Stimulated activated CD4-positive, alpha-beta T cell treated with anti-CD3 and anti-CD28 coated beads, Interleukin-1b, Interleukin-23, amount 100 ng/mL, for 4 hours (primary cell): ENCODE measurements at regions not wholly inside any gene's neighbourhood (a gene's known extent, or its start where the extent isn't known, plus 50 kb on each side); places are given as distances from the start of the nearest gene placed in this dataset.
"Not testable (repeated sequence)": the region's sequence is repeated elsewhere in the genome, so short reads cannot be mapped to it uniquely, and the experiment has no call there.

Experiments used
- DNase-seq, 2 donors: peaks; one replicate each; pipeline ENCODE4 v3.0.0-alpha.2; 2020; ENCODE audit warnings: low read depth in 2 of 2

GRCh38 chr5:162621726-162622263 is 554.2 kb downstream of the GABRG2 start:
- not testable (repeated sequence) for DNase-seq

DNA sequence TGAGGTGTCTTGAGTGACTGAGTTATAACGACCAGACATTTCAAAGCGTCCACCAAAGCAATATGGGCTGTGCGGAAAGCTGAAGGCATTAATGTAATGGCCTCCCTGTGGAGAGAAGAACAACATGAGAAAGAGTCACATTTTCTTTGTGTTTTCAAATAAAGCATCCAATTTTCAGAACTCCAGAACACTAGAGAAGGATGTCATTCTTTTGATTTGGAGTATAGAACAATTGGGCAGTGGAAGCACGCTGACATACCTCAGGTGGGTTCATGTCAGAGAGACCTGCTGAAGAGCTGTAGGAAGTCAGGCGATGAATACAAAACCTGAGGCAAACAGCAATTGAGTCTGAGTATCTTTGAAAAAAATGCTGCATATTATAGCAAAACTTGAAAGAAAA is 556.5 kb downstream of the GABRG2 start:
- DNase-seq, result no peak

- no peak for DNase-seq
These were observed 569.9 kb downstream of the GABRG2 start for GRCh38 chr5:162637481-162637880.

DNA sequence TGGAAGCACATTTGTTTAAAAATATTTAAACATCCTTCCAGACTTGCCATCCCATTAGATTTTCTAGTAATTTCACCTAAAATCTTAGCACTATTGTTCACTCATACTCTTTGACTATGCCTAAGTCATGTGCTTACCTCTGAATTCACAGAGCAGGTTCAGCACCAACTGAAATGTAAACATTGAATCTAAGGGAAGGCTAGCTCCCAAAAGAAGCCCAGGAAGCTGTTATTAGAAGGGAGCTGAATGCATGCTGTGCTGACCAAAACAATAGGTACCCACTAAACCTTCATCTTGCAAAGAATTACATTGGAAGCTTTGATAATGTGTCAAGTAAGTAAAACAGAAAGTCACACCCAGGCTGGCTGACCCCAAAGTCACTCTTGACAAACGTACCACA is 571.3 kb downstream of the GABRG2 start:
- DNase-seq, result no peak

- no peak for DNase-seq
These were observed 573.7 kb downstream of the GABRG2 start for GRCh38 chr5:162641142-162641813.

DNA sequence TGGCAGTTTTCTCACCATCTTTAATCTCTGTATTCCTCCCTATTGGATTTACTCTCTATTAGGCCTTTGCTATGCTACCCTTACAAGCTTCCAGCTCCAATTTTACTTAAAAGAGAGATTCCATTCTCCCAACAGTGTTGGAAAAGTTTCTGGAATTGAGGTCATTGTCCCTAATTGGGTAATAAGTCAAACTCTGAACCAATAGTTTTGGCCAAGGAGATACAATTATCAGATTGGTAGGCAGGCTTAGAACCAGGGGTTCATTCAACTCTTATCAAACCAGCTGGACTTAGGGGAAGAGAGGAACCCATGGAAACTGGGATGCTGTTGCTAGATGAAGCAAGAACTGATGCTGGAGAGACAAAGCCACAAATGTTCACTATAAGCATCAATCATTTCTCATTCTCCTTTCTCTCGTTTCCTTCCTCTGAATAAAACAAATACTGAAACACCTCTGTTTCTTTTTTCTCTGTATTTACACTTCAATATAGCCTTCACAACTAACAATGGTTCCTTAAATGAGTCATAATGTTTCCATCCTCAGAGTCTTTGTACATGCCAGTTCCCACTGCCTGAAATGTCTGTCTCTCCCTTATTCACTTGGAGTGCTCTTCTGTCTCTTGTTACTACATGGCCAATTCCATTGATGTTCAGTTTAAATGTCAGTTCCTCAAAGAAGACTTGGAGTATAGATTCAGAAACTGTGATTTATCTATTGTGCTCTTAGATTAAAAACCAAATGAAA is 587.3 kb downstream of the GABRG2 start:
- no peak for DNase-seq

GRCh38 chr5:162657076-162657475 is 589.5 kb downstream of the GABRG2 start:
- DNase-seq, result no peak

DNA sequence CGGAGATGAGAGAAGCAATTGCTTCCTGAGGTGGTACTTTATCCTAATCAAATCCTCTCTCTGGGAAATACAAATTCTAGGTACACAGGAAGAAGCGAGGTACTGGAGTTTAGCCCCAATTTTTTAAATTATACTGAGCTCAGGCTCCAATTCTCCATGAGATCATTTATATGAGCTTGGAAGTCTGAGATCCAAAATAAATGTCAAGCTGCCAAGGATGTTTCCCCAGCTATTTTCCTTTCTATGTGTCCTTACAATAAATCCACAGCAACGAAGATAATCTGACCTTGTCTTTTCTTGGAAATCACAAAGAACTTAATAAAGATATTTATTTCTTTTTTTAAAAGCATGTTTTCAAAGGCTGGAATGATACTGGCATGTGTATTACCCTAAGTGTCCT is 597.3 kb downstream of the GABRG2 start:
- DNase-seq, result no peak

DNA sequence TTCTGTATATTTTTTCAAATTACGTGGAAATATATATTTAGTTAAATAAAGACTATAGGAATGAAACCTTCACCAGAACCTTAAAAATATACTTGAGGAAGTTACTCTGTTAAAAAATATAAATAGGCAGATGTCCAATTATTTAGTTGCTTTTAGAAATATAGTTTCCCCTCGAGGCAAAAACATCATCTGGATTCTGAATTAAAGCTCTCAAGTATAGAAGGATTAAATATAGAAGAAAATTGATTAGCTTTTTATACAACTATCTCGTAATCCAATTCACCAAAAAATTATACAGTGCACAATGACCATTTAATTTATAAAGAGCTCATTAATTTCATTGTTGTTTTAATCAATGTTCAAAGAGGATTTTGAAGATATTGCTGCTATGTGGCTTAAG is 601.4 kb downstream of the GABRG2 start:
- DNase-seq, result no peak

DNA sequence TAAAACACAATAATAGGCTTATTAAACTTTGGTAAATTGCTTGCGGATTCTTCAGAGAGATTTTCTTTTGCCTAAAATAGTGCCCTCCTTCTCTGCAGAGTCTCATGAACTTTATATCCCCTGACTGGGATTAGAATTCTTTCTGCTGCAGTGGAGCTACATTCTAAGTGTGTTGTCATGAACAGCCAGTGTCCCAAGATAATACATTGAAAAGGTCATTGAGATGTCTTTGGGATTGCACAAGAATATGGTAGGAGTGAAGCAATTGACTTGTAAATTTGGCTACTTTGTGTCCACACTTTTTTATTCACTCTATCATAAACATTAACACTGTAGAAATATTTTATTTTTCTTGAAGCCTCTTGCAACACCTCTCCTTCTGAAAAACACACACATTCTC is 604.5 kb downstream of the GABRG2 start:
- no peak for DNase-seq

GRCh38 chr5:162683284-162683683 is 615.7 kb downstream of the GABRG2 start:
- DNase-seq, result no peak

- no peak for DNase-seq
These were observed 616.6 kb downstream of the GABRG2 start for GRCh38 chr5:162684145-162684544.

DNA sequence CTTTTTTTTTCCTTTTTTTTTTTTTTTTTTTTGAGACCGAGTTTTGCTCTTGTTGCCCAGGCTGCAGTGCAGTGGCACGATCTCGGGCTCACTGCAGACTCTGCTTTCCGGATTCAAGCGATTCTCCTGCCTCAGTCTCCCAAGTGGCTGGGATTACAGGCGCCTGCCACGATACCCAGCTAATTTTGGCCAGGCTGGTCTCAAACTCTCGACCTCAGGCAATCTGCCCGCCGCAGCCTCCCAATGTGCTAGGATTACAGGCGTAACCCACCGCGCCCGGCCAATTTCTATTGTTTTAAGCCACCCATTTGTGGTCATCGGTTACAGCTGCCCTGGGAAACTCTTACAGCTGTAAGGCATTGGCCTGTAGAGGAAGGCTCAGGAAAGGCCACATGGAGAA is 617.7 kb downstream of the GABRG2 start:
- DNase-seq, result no peak

GRCh38 chr5:162696272-162696671 is 628.7 kb downstream of the GABRG2 start:
- not testable (repeated sequence) for DNase-seq

GRCh38 chr5:162699361-162699760 is 631.8 kb downstream of the GABRG2 start:
- no peak for DNase-seq

- DNase-seq, result no peak
These were observed 636.3 kb downstream of the GABRG2 start for GRCh38 chr5:162703914-162704313.

DNA sequence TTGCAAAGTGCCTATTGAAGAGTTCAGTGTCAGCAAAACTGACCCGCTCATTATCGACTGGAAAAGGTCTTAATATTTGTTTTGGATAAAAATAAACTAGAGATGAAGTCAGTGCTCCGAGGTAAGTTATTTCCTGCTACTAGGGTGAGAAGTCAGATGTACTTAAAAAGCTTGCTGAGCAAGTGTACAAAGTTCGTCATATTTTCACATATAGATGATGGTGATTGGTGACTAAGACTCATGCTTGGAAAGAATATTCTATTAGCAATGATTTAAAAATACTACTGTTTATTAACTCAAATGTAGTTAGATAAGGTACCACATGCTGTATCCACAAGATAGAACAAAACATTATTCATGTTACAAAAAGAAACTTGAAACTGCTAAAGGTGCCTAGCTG is 643.7 kb downstream of the GABRG2 start:
- no peak for DNase-seq

DNA sequence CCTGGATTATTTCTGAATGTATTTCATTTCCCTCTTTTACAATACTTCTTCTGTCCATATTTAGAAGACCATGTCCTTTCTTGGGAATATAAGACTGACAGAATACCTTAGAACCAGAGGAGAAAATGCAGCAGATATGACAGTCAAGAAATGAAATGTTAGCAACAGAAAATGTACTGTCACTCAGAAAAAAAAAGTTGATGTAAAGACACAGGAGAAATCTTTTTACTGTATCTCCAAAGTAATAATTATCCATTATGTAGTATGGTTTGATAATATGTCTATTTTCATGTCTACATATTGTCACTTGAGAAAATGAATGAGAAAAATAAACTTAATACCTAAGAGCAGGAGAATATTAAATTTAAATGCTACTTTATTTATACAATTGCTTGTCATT is 652.1 kb downstream of the GABRG2 start:
- no peak for DNase-seq

- no peak for DNase-seq
These were observed 653.6 kb downstream of the GABRG2 start for GRCh38 chr5:162721125-162721524.

- no peak for DNase-seq
These were observed 684.8 kb upstream of the CCNG1 start for GRCh38 chr5:162752612-162753011.

- DNase-seq, result no peak
These were observed 675.3 kb upstream of the CCNG1 start for GRCh38 chr5:162762119-162762518.

GRCh38 chr5:162769019-162769418 is 668.4 kb upstream of the CCNG1 start:
- DNase-seq, result no peak

- no peak for DNase-seq
These were observed 651.7 kb upstream of the CCNG1 start for GRCh38 chr5:162785673-162786072.
